Lung (tissue), 11 donors: ENCODE measurements at regions not wholly inside any gene's neighbourhood (a gene's known extent, or its start where the extent isn't known, plus 50 kb on each side); places are given as distances from the start of the nearest gene placed in this dataset.
A peak's percentile ranks its signal among the peaks of the same experiment; 100 is the strongest.

Experiments used
- ATAC-seq: fragments of 200-7000 bp; cut with Tn5 transposase; one replicate; pipeline ENCODE4 v1.9.1; 2020; ENCODE audit warnings: moderate number of reproducible peaks; ENCODE audit not compliant: insufficient read depth, low FRiP score
- DNase-seq, 3 donors: peaks; one replicate each; pipeline ENCODE4 v3.0.0-alpha.2; 2013 to 2017
- H3K27ac ChIP-seq, 2 donors: one replicate each; pipeline ENCODE4 v1.5.1; 2013; ENCODE audit warnings: mild to moderate bottlenecking in 2 of 2, moderate library complexity in 2 of 2, control low read depth in 1 of 2, inconsistent platforms in 1 of 2, low read depth in 1 of 2, low read length in 1 of 2
- H3K27me3 ChIP-seq, 3 donors: one replicate each; pipeline ENCODE4 v1.5.1; 2013; ENCODE audit warnings: low read length in 2 of 3; ENCODE audit not compliant: control insufficient read depth in 3 of 3, insufficient read depth in 3 of 3
- H3K36me3 ChIP-seq, 4 donors: one replicate each; pipeline ENCODE4 v1.5.1; 2013; ENCODE audit warnings: low read length in 4 of 4, mild to moderate bottlenecking in 1 of 4, moderate library complexity in 1 of 4; ENCODE audit not compliant: control insufficient read depth in 4 of 4, insufficient read depth in 4 of 4
- H3K4me1 ChIP-seq, 5 donors: one replicate each; pipeline ENCODE4 v1.5.1; 2013; ENCODE audit warnings: low read length in 5 of 5, mild to moderate bottlenecking in 2 of 5, moderate library complexity in 1 of 5; ENCODE audit not compliant: control insufficient read depth in 5 of 5, insufficient read depth in 5 of 5
- H3K4me3 ChIP-seq: one replicate; pipeline ENCODE4 v1.5.1; 2013; ENCODE audit warnings: mild to moderate bottlenecking, control low read depth, moderate library complexity
- H3K9ac ChIP-seq, 2 donors: one replicate each; pipeline ENCODE4 v1.5.1; 2013; ENCODE audit warnings: low read length in 2 of 2, control low read depth in 1 of 2; ENCODE audit not compliant: insufficient read depth in 1 of 2
- H3K9me3 ChIP-seq, 4 donors: one replicate each; pipeline ENCODE4 v1.5.1; 2013; ENCODE audit warnings: low read length in 3 of 4, mild to moderate bottlenecking in 1 of 4, moderate library complexity in 1 of 4; ENCODE audit not compliant: control insufficient read depth in 4 of 4, insufficient read depth in 3 of 4
- CTCF ChIP-seq: IDR thresholded peaks from 2 replicates; pipeline ENCODE4 v1.5.1; 2012; ENCODE audit warnings: mild to moderate bottlenecking; ENCODE audit errors: control extremely low read depth, extremely low read depth
- WGBS, 2 donors: extraction: QIAGEN DNeasy Blood & Tissue Kit; methylation state at CpG; one replicate each; pipeline ENCODE4 v1.1.7; 2013; 5-methylcytosine and 5-hydroxymethylcytosine counted together
- donor health status: control.
- donor health status: control.
- donor health status: Bipolar disorder and iron deficiency.
- donor health status: healthy.
- donor health status: DM: yes; HTN: yes; CAD: no.

DNA sequence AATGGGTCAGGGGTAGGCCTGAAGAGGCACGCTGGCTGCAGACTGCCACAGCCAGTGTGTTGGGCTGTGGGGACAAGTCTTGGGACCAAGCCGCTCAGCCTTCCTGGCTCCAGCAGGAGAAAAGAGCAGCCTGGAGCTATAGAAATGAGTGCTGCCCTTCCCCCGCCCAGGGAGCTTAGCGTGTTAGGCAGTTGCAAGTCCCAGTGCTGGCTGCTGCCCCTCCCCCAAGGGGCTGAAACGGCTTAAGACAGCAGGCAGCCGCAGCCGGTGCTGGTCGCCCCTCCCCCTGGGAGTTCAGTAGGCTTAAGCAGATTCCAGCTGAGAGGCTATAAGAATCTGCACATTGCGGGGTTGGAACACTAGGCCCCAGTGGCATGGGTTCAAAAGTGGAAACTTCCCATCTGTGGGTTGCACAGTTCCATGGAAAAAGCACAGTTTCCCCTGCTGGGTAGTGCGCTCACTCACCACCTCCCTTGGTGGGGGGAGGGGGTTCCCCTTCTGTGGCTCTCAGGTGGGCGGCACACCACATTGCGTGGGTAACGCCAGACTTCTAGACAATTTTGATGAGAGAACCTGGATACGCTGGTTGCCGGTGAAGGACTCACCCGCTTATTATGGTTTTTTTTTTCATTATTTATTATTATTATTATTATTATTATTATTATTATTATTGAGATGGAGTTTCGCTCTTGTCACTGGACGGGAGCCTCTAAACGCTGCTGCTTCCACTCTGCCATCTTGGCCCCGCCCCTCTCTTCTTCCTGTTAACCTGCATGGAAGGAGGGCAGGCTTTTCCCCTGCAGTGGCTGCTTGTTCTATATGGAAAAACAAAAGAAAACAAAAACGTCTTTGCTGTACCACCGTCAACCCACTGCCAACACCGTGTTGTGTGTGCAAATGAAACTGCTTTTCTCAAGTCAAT lies 151.1 kb downstream of the CXCL12 start:
- TF ChIP-seq CTCF = no peak
- H3K9me3 ChIP-seq = peaks cover 0 to 2% (median 0%) of the 10 kb centered on the region in 4 donors
- 60 to 65% methylated on average over 23 of the region's 23 CpGs for WGBS, 2 donors
- DNase-seq (peak; percentile 94 to 97 (median 95)), ATAC-seq (no peak)
- H3K27ac ChIP-seq = no peak overlapping the region
- H3K4me3 ChIP-seq = no peak overlapping the region
- H3K4me1 ChIP-seq = peaks cover 0 to 10% (median 9%) of the 10 kb centered on the region in 5 donors
- peak overlapping the region in 1 of 2 donors; percentile 53 for H3K9ac ChIP-seq
- no peaks in the 10 kb centered on the region for H3K27me3 ChIP-seq
- H3K36me3 ChIP-seq = no peaks in the 10 kb centered on the region

DNA sequence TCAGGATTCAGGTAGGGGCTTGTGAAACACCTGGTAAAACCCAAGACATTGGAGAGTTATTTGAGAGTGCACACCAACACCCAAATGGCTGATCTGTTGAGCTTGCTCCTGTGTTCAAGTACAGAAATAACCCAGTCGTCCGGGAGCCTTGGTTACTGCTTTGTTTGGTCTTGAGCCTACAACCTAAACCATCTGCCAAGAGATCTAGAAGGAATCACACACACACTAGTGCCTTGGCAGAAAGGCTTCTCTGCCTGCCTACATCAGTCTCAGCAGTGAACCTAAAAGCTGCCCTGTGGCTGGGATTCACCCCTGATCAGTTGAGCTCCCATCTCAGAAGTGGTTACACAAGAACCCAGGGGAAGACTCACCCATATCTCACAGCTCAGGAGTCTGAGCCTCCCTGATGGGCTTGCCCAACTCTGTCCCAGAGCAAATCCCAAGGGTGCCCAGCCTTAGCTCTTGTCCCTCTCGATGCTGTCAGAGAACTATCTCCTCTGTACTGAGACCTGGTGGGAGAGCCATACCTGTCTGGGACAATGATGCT lies 167.6 kb downstream of the CXCL12 start:
- no peak for ATAC-seq

GRCh38 chr10:44216073-44216472 lies 168.8 kb downstream of the CXCL12 start:
- no peaks in the 10 kb centered on the region for H3K4me1 ChIP-seq
- no peak for DNase-seq
- no peaks in the 10 kb centered on the region for H3K27me3 ChIP-seq
- WGBS, 2 donors = 65 to 84% methylated on average over 2 of the region's 2 CpGs
- no peak for ATAC-seq
- H3K9me3 ChIP-seq = peaks cover 0 to 12% (median 3%) of the 10 kb centered on the region in 4 donors
- no peak overlapping the region for H3K9ac ChIP-seq
- no peak overlapping the region for H3K4me3 ChIP-seq
- H3K27ac ChIP-seq = no peak overlapping the region
- no peak for TF ChIP-seq CTCF
- H3K36me3 ChIP-seq = no peaks in the 10 kb centered on the region

More for the DNA sequence above, 167.6 kb downstream of the CXCL12 start:
- H3K9me3 ChIP-seq = peaks cover 0 to 12% (median 3%) of the 10 kb centered on the region in 4 donors
- no peak overlapping the region for H3K27ac ChIP-seq
- no peak overlapping the region for H3K9ac ChIP-seq
- WGBS, 2 donors = 83 to 87% methylated on average over 3 of the region's 3 CpGs
- no peak for DNase-seq
- no peaks in the 10 kb centered on the region for H3K36me3 ChIP-seq
- TF ChIP-seq CTCF = no peak
- no peaks in the 10 kb centered on the region for H3K4me1 ChIP-seq
- no peaks in the 10 kb centered on the region for H3K27me3 ChIP-seq
- H3K4me3 ChIP-seq = no peak overlapping the region
